HCT116 (cell line): ENCODE measurements at regions not wholly inside any gene's neighbourhood (a gene's known extent, or its start where the extent isn't known, plus 50 kb on each side); places are given as distances from the start of the nearest gene placed in this dataset.

Source experiments
- ATAC-seq: fragments of 200-7000 bp; cut with Tn5 transposase; 2 replicates; pipeline ENCODE4 v1.9.1; 2020; ENCODE audit warnings: mild to moderate bottlenecking, moderate library complexity
- BruUV-seq: library from RNA; stranded (reverse); fragments of 400-500 nt; replicated peaks from 2 replicates; lab custom pipeline; 2021; lab: Mats Ljungman, UMichigan
- CTCF ChIA-PET: fragments of 300-600 bp; sonication (Branson Sonifier 250); formaldehyde crosslinking; loops from one replicate; lab custom pipeline; 2021; ENCODE audit warnings: antibody characterized with exemption; lab: Charles Lee
- POLR2A ChIA-PET: fragments of 300-600, 350-600 bp; sonication (Branson Sonifier 250); formaldehyde crosslinking; loops from one replicate; lab custom pipeline; 2021; ENCODE audit warnings: antibody characterized with exemption; lab: Charles Lee
- RAD21 ChIA-PET, 2 experiments: fragments of 300-600 bp; sonication (Branson Sonifier 250); formaldehyde crosslinking; loops; one replicate each; lab custom pipeline; 2023; ENCODE audit warnings: low total read pairs in 2 of 2; ENCODE audit not compliant: uncharacterized antibody in 2 of 2, unreplicated experiment in 2 of 2, low non-redundant PET in 1 of 2; lab: Charles Lee
- DNase-seq: peaks from one replicate; pipeline ENCODE4 v3.0.0-alpha.2; 2010; ENCODE audit warnings: low read depth, low spot score
- H2AFZ ChIP-seq: fragments of 200-600 bp; shearing (Covaris generic), sonication (generic); 2 replicates; pipeline ENCODE4 v1.6.1; 2017; ENCODE audit warnings: low read depth, mixed run types, mixed read lengths, antibody characterized with exemption, low read length; ENCODE audit not compliant: poor library complexity, severe bottlenecking
- H3K27ac ChIP-seq: 2 replicates; pipeline ENCODE4 v1.5.1; 2012; ENCODE audit warnings: low read depth, low read length
- H3K27me3 ChIP-seq: fragments of 200-600 bp; sonication (generic); 2 replicates; pipeline ENCODE4 v1.6.1; 2016; ENCODE audit warnings: mixed run types, low read length, mixed read lengths; ENCODE audit not compliant: insufficient read depth
- H3K36me3 ChIP-seq, 2 experiments: fragments of 200-500 bp in 1 of 2; fragments of 200-600 bp in 1 of 2; sonication (Bioruptor generic) in 1 of 2; sonication (generic) in 1 of 2; 2 replicates each; pipeline versions ENCODE4 v1.5.1 to v1.6.1; 2014 to 2016; ENCODE audit warnings: low read length in 2 of 2, inconsistent platforms in 1 of 2, mixed read lengths in 1 of 2, mixed run types in 1 of 2; ENCODE audit not compliant: insufficient read depth in 2 of 2, control insufficient read depth in 1 of 2
- H3K4me1 ChIP-seq, 2 experiments: fragments of 200-600 bp in 1 of 2; sonication (generic) in 1 of 2; 2 replicates each; pipeline versions ENCODE4 v1.5.1 to v1.6.1; 2012 to 2017; ENCODE audit warnings: low read length in 2 of 2, inconsistent platforms in 1 of 2, mild to moderate bottlenecking in 1 of 2, mixed read lengths in 1 of 2, mixed run types in 1 of 2, moderate library complexity in 1 of 2; ENCODE audit not compliant: insufficient read depth in 2 of 2, control insufficient read depth in 1 of 2
- H3K4me2 ChIP-seq: fragments of 200-600 bp; sonication (generic); 2 replicates; pipeline ENCODE4 v1.6.1; 2017; ENCODE audit warnings: mixed run types, low read length, mixed read lengths
- H3K4me3 ChIP-seq, 2 experiments: fragments of 200-600 bp in 1 of 2; sonication (generic) in 1 of 2; replicated peaks in 1 of 2; 2 replicates each; pipeline ENCODE4 v1.5.1; 2011 to 2016; ENCODE audit warnings: low read length in 2 of 2, control low read depth in 1 of 2, low read depth in 1 of 2, mild to moderate bottlenecking in 1 of 2, mixed read lengths in 1 of 2, mixed run types in 1 of 2
- H3K79me2 ChIP-seq: fragments of 200-600 bp; sonication (generic); 2 replicates; pipeline ENCODE4 v1.6.1; 2017; ENCODE audit warnings: mild to moderate bottlenecking, mixed run types, low read length, moderate library complexity, mixed read lengths; ENCODE audit not compliant: insufficient read depth
- H3K9ac ChIP-seq: fragments of 200-600 bp; sonication (generic); 2 replicates; pipeline ENCODE4 v1.6.1; 2016; ENCODE audit warnings: low read length, mixed read lengths
- H3K9me2 ChIP-seq: fragments of 200-600 bp; sonication (generic), shearing (Covaris generic); 2 replicates; pipeline ENCODE4 v1.6.1; 2017; ENCODE audit warnings: mixed run types, mild to moderate bottlenecking, moderate library complexity; ENCODE audit not compliant: insufficient read depth
- H3K9me3 ChIP-seq, 2 experiments: fragments of 200-500 bp in 1 of 2; fragments of 200-600 bp in 1 of 2; sonication (Bioruptor generic) in 1 of 2; sonication (generic) in 1 of 2; 2 replicates each; pipeline ENCODE4 v1.6.1; 2014 to 2017; ENCODE audit warnings: low read length in 2 of 2, mixed read lengths in 2 of 2, inconsistent platforms in 1 of 2, low read depth in 1 of 2, mild to moderate bottlenecking in 1 of 2, mixed run types in 1 of 2, moderate library complexity in 1 of 2; ENCODE audit not compliant: control insufficient read depth in 1 of 2, insufficient read depth in 1 of 2
- H4K20me1 ChIP-seq: fragments of 200-600 bp; sonication (generic), shearing (Covaris generic); 2 replicates; pipeline ENCODE4 v1.6.1; 2017; ENCODE audit warnings: mixed run types, mild to moderate bottlenecking, moderate library complexity; ENCODE audit not compliant: insufficient read depth
- CBX3 ChIP-seq: IDR thresholded peaks from 2 replicates; pipeline ENCODE4 v1.6.1; 2012; ENCODE audit warnings: low read depth
- EGR1 ChIP-seq: IDR thresholded peaks from 2 replicates; pipeline ENCODE4 v1.6.1; 2012; ENCODE audit warnings: low read depth
- FOSL1 ChIP-seq: IDR thresholded peaks from 2 replicates; pipeline ENCODE4 v1.6.1; 2012; ENCODE audit warnings: low read depth
- JUND ChIP-seq: IDR thresholded peaks from 2 replicates; pipeline ENCODE4 v1.6.1; 2012
- RAD21 ChIP-seq: IDR thresholded peaks from 2 replicates; pipeline ENCODE4 v1.6.1; 2012; ENCODE audit warnings: low read depth, mild to moderate bottlenecking
- SIN3A ChIP-seq: IDR thresholded peaks from 2 replicates; pipeline ENCODE4 v1.6.1; 2012; ENCODE audit warnings: low read depth
- SP1 ChIP-seq: IDR thresholded peaks from 2 replicates; pipeline ENCODE4 v1.6.1; 2012; ENCODE audit warnings: low read depth
- SRF ChIP-seq: IDR thresholded peaks from 2 replicates; pipeline ENCODE4 v1.6.1; 2012; ENCODE audit warnings: low read depth
- TCF7L2 ChIP-seq: IDR thresholded peaks from 2 replicates; pipeline ENCODE4 v1.7.0; 2011; ENCODE audit warnings: borderline replicate concordance, inconsistent platforms; ENCODE audit not compliant: insufficient read depth, insufficient read length; ENCODE audit errors: extremely low read depth
- YY1 ChIP-seq: IDR thresholded peaks from 2 replicates; pipeline ENCODE4 v1.6.1; 2011; ENCODE audit warnings: low read length, low read depth, moderate library complexity, mild to moderate bottlenecking; ENCODE audit not compliant: insufficient replicate concordance; ENCODE audit errors: extremely low read depth
- ZFX ChIP-seq: fragments of 450-650 bp; IDR thresholded peaks from 2 replicates; pipeline ENCODE4 v1.6.1; 2017
- intact Hi-C: fragments of 100-400 bp; cut with micrococcal nuclease; formaldehyde crosslinking; loops from 2 replicates; pipeline ENCODE4 v1.10.0; 2022
- TF ChIP-seq, protein P1 (sequence below): IDR thresholded peaks from 2 replicates; pipeline ENCODE4 v1.6.1; 2012; ENCODE audit warnings: low read depth

DNA sequence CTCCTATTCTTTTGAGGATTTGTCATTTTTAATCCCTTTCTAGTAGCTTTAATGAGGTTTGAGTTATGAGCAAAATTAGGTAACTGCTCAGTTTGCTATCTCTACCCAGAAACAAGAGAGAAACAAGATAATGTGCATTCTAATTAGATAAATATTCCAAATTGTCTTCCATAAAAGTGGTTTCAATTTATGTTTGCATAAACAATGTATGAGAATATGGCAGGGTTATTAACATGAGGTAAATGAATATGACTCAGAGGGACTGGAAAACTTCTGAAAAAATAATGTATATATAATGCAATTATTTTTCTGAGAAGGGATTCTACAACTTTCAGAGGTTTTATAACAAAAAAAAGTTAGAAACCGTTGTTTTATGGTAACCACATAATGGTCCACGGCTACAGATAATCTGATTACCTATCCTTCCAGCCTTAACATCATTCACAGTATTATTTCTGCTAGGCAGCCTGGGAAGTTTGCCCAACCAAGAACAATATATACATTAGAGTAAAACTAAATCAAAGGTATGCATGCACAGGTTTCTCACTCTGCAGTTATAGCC lies 101.2 kb downstream of the CRPPA start:
- no peak overlapping the region for H3K4me3 ChIP-seq
- 0 out of 2 replicates have a peak, but pooled peaks cover 4% of the 10 kb centered on the region for H3K9me2 ChIP-seq
- H3K9ac ChIP-seq = no peak overlapping the region
- peaks cover 19 to 23% of the 10 kb centered on the region in 2 experiments for H3K4me1 ChIP-seq
- no peak for TF ChIP-seq SP1
- TF ChIP-seq ZFX = no peak
- TF ChIP-seq SRF = no peak
- TF ChIP-seq SIN3A = no peak
- TF ChIP-seq YY1 = no peak
- no peak for TF ChIP-seq RAD21
- no peak for TF ChIP-seq EGR1
- no peak for TF ChIP-seq CBX3
- TF ChIP-seq, all 23 proteins: peak for 0
- peak overlapping the region; percentile 24 for H2AFZ ChIP-seq
- DNase-seq = no peak
- CTCF ChIA-PET = no interaction called here
- BruUV-seq = no TSS peak
- intact Hi-C loops = no loop called here
- H3K27ac ChIP-seq = no peak overlapping the region; the same call in 1 of the 2 replicates
- RAD21 ChIA-PET = no interaction called here
- no peaks in the 10 kb centered on the region for H3K79me2 ChIP-seq
- H3K4me2 ChIP-seq = peak overlapping the region; percentile 49
- no peaks in the 10 kb centered on the region for H3K9me3 ChIP-seq
- no peaks in the 10 kb centered on the region for H4K20me1 ChIP-seq
- no peaks in the 10 kb centered on the region for H3K27me3 ChIP-seq
- ATAC-seq = no peak
- no peaks in the 10 kb centered on the region for H3K36me3 ChIP-seq
- POLR2A ChIA-PET = no interaction called here

DNA sequence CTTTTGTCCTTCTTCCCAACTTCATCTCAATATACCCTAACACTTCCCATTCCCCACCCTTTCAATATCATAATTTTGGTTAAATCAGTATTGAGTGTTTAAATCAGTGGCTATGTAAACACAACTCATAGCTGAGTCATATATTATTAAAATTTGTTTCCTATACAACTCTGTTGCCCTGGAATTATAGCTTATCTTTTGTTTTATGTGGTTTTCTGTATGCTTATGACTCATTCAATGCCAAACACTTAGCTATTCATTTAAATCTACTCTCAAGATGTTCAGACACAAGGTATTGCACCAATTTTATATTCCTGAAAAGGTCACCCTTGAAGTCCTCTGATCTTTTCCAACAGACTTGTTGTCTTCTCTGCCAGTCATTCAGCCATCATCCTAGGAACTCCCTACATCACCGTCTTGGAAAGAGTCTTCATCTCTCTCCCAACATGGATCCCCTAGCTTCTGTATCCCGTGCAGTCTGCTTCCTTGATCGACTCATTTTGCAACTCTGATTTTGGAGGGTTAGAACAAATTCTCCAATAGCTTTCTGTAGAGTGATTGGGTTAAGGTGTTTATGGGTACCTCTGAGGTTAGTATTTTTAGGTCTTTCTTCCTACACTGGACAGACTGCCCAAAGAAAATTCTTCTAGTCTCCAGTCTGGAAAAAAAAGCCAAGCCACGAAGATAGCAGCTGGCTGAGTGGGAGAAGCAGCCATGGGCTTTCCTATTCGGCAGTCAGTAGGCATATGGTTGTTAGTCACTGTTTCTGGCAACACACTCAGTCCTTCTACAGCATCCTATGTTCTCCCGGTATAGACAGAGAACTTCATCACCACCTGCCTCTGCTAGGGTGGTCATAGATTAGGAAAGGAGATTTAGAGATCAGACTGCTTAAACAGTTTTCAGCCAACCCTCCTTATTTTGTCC lies 102.1 kb downstream of the CRPPA start:
- H3K27me3 ChIP-seq = no peaks in the 10 kb centered on the region
- 0 out of 2 replicates have a peak, but pooled peaks cover under 1% of the 10 kb centered on the region for H3K9me2 ChIP-seq
- DNase-seq (peak; percentile 81), ATAC-seq (peak; percentile 88)
- no TSS peak for BruUV-seq
- no peaks in the 10 kb centered on the region for H3K9me3 ChIP-seq
- ChIA-PET CTCF (no interaction called here), RAD21 (no interaction called here), POLR2A (no interaction called here)
- intact Hi-C loops = no loop called here
- H3K36me3 ChIP-seq = no peaks in the 10 kb centered on the region
- no peaks in the 10 kb centered on the region for H4K20me1 ChIP-seq
- no peak overlapping the region for H3K9ac ChIP-seq
- H3K79me2 ChIP-seq = no peaks in the 10 kb centered on the region
- H3K27ac ChIP-seq = peak overlapping the region; percentile 49
- TF ChIP-seq TCF7L2 (peak; percentile 76), FOSL1 (peak; percentile 70), CBX3 (no peak), SP1 (peak; percentile 30; the same call in 1 of the 2 replicates), JUND (peak; percentile 64)
- TF ChIP-seq, protein P1, sequence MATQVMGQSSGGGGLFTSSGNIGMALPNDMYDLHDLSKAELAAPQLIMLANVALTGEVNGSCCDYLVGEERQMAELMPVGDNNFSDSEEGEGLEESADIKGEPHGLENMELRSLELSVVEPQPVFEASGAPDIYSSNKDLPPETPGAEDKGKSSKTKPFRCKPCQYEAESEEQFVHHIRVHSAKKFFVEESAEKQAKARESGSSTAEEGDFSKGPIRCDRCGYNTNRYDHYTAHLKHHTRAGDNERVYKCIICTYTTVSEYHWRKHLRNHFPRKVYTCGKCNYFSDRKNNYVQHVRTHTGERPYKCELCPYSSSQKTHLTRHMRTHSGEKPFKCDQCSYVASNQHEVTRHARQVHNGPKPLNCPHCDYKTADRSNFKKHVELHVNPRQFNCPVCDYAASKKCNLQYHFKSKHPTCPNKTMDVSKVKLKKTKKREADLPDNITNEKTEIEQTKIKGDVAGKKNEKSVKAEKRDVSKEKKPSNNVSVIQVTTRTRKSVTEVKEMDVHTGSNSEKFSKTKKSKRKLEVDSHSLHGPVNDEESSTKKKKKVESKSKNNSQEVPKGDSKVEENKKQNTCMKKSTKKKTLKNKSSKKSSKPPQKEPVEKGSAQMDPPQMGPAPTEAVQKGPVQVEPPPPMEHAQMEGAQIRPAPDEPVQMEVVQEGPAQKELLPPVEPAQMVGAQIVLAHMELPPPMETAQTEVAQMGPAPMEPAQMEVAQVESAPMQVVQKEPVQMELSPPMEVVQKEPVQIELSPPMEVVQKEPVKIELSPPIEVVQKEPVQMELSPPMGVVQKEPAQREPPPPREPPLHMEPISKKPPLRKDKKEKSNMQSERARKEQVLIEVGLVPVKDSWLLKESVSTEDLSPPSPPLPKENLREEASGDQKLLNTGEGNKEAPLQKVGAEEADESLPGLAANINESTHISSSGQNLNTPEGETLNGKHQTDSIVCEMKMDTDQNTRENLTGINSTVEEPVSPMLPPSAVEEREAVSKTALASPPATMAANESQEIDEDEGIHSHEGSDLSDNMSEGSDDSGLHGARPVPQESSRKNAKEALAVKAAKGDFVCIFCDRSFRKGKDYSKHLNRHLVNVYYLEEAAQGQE = no peak
- peak overlapping the region; percentile 49 for H3K4me2 ChIP-seq
- H2AFZ ChIP-seq = peak overlapping the region; percentile 24
- 0 out of 4 replicates have a peak overlapping the region, but pooled peaks of 1 of the 2 experiments have one; percentile 16 for H3K4me3 ChIP-seq
- peaks cover 19 to 23% of the 10 kb centered on the region in 2 experiments for H3K4me1 ChIP-seq
